A549 (cell line): ENCODE measurements at regions not wholly inside any gene's neighbourhood (a gene's known extent, or its start where the extent isn't known, plus 50 kb on each side); places are given as distances from the start of the nearest gene placed in this dataset.

Source experiments
- ATAC-seq, 2 experiments: fragments of 200-7000 bp in 1 of 2; fragments of >200 bp in 1 of 2; cut with Nextera tagmentation in 1 of 2; cut with Tn5 transposase in 1 of 2; 3 replicates each; pipeline versions ENCODE4 v1.8.0 to v1.9.1; 2018 to 2020; ENCODE audit warnings: mild to moderate bottlenecking in 1 of 2, moderate library complexity in 1 of 2
- CTCF ChIA-PET: fragments of 300-600 bp; sonication (Branson Sonifier 250); formaldehyde crosslinking; extraction: SDS; loops from one replicate; lab custom pipeline; 2021; ENCODE audit warnings: antibody characterized with exemption, inconsistent platforms; lab: Yijun Ruan, JAX
- POLR2A ChIA-PET: fragments of 350-600 bp; formaldehyde crosslinking; extraction: SDS; loops from one replicate; lab custom pipeline; 2021; ENCODE audit warnings: antibody characterized with exemption, inconsistent platforms; lab: Yijun Ruan, JAX
- DNase-seq, 2 experiments: peaks; one replicate each; pipeline versions ENCODE4 v3.0.0 to v3.0.0-alpha.2; 2011 to 2016; ENCODE audit warnings: low read depth in 1 of 2, low spot score in 1 of 2
- FAIRE-seq: peaks from 2 replicates; lab custom pipeline; 2011; peaks lifted over from hg19 to GRCh38; lab: Jason Lieb, UNC
- H3K27ac ChIP-seq, 2 experiments: fragments of >200 bp; sonication (Bioruptor Twin); formaldehyde crosslinking; 3 replicates each; pipeline ENCODE4 v1.5.1; 2016 to 2017
- H3K4me1 ChIP-seq: fragments of >200 bp; sonication (Bioruptor Twin); formaldehyde crosslinking; 3 replicates; pipeline ENCODE4 v1.6.1; 2016
- H3K4me2 ChIP-seq: fragments of >200 bp; sonication (Bioruptor Twin); formaldehyde crosslinking; 3 replicates; pipeline ENCODE4 v1.6.1; 2016
- H3K4me3 ChIP-seq: fragments of >200 bp; sonication (Bioruptor Twin); formaldehyde crosslinking; 3 replicates; pipeline ENCODE4 v1.5.1; 2016
- H3K9me3 ChIP-seq: fragments of >200 bp; sonication (Bioruptor Twin); formaldehyde crosslinking; 3 replicates; pipeline ENCODE4 v1.6.1; 2016
- CBX8 ChIP-seq: fragments of 200-600 bp; sonication (generic); IDR thresholded peaks from 2 replicates; pipeline ENCODE4 v1.6.1; 2016
- CEBPB ChIP-seq, 2 experiments: fragments of >200 bp in 1 of 2; sonication (Bioruptor Twin) in 1 of 2; formaldehyde crosslinking in 1 of 2; IDR thresholded peaks; 2 replicates each; pipeline ENCODE4 v1.6.1; 2012 to 2016
- CHD4 ChIP-seq: fragments of 200-600 bp; sonication (generic); IDR thresholded peaks from 2 replicates; pipeline ENCODE4 v1.6.1; 2016; ENCODE audit warnings: antibody characterized with exemption, mild to moderate bottlenecking, borderline replicate concordance
- EHF ChIP-seq: fragments of 250-450 bp; sonication (Bioruptor Pico); IDR thresholded peaks from 2 replicates; pipeline ENCODE4 v1.5.0; 2020; ENCODE audit warnings: mild to moderate bottlenecking
- EP300 ChIP-seq, 2 experiments: fragments of >200 bp; sonication (Bioruptor Twin); formaldehyde crosslinking; IDR thresholded peaks; 2 replicates in 1 of 2; 3 replicates in 1 of 2; pipeline ENCODE4 v1.6.1; 2016 to 2017
- FOSB ChIP-seq: fragments of 250-450 bp; sonication (Bioruptor Pico); IDR thresholded peaks from 2 replicates; pipeline ENCODE4 v1.5.0; 2020; ENCODE audit warnings: mild to moderate bottlenecking, moderate library complexity
- FOXS1 ChIP-seq: fragments of 250-450 bp; sonication (Bioruptor Pico); IDR thresholded peaks from 2 replicates; pipeline ENCODE4 v1.5.0; 2020; ENCODE audit warnings: mild to moderate bottlenecking, moderate library complexity
- GATA3 ChIP-seq: IDR thresholded peaks from 2 replicates; pipeline ENCODE4 v1.6.1; 2012; ENCODE audit warnings: borderline replicate concordance
- HDAC2 ChIP-seq: fragments of 200-600 bp; sonication (generic); IDR thresholded peaks from 2 replicates; pipeline ENCODE4 v1.6.1; 2016
- HEYL ChIP-seq: fragments of 250-450 bp; sonication (Bioruptor Pico); IDR thresholded peaks from 2 replicates; pipeline ENCODE4 v1.8.0; 2021; ENCODE audit warnings: mild to moderate bottlenecking, moderate library complexity
- HOXB13 ChIP-seq: fragments of 250-450 bp; sonication (Bioruptor Pico); IDR thresholded peaks from 2 replicates; pipeline ENCODE4 v1.5.0; 2020; ENCODE audit warnings: low read depth, mild to moderate bottlenecking, moderate library complexity
- JUNB ChIP-seq: fragments of >200 bp; sonication (Bioruptor Twin); formaldehyde crosslinking; IDR thresholded peaks from 2 replicates; pipeline ENCODE4 v1.6.1; 2016
- MAFK ChIP-seq: fragments of 450-650 bp; IDR thresholded peaks from 2 replicates; pipeline ENCODE4 v1.6.1; 2014; ENCODE audit not compliant: partially characterized antibody
- MAZ ChIP-seq: fragments of 150-350 bp; IDR thresholded peaks from 2 replicates; pipeline ENCODE4 v1.6.1; 2014; ENCODE audit warnings: antibody characterized with exemption, low read depth, low read length, borderline replicate concordance
- PHF8 ChIP-seq: fragments of 200-600 bp; sonication (generic); IDR thresholded peaks from 2 replicates; pipeline ENCODE4 v1.6.1; 2016; ENCODE audit warnings: low read depth, mild to moderate bottlenecking, antibody characterized with exemption, moderate library complexity, borderline replicate concordance
- POLR2AphosphoS2 ChIP-seq: conservative IDR thresholded peaks from 2 replicates; pipeline ENCODE4 v1.6.1; 2012; ENCODE audit warnings: low read length, improper control_type of control experiment, inconsistent platforms
- RARB ChIP-seq: fragments of 250-450 bp; sonication (Bioruptor Pico); IDR thresholded peaks from 2 replicates; pipeline ENCODE4 v1.8.0; 2021; ENCODE audit warnings: mild to moderate bottlenecking, moderate library complexity
- RNF2 ChIP-seq: fragments of 200-600 bp; sonication (generic); IDR thresholded peaks from 2 replicates; pipeline ENCODE4 v1.6.1; 2016; ENCODE audit warnings: low read depth, mild to moderate bottlenecking, antibody characterized with exemption, moderate library complexity, borderline replicate concordance
- SREBF2 ChIP-seq: fragments of 450-650 bp; IDR thresholded peaks from 2 replicates; pipeline ENCODE4 v1.6.1; 2014; ENCODE audit warnings: mild to moderate bottlenecking, moderate library complexity
- TP53 ChIP-seq: fragments of 250-450 bp; sonication (Bioruptor Pico); IDR thresholded peaks from 2 replicates; pipeline ENCODE4 v1.5.0; 2021; ENCODE audit warnings: mild to moderate bottlenecking, moderate library complexity
- ZFP36 ChIP-seq: fragments of 450-650 bp; IDR thresholded peaks from 2 replicates; pipeline ENCODE4 v1.6.1; 2014; ENCODE audit warnings: borderline replicate concordance; ENCODE audit not compliant: partially characterized antibody
- WGBS: methylation state at CpG from one replicate; pipeline ENCODE4 v1.1.6; 2017; ENCODE audit errors: missing lambda C conversion rate; 5-methylcytosine and 5-hydroxymethylcytosine counted together
- TF ChIP-seq, protein P1 (sequence below): fragments of 200-600 bp; sonication (generic); IDR thresholded peaks from 2 replicates; pipeline ENCODE4 v1.6.1; 2016; ENCODE audit warnings: antibody characterized with exemption, mild to moderate bottlenecking, moderate library complexity
- TF ChIP-seq, protein P2 (sequence below): fragments of 250-450 bp; sonication (Bioruptor Pico); IDR thresholded peaks from 2 replicates; pipeline ENCODE4 v1.5.0; 2021; ENCODE audit warnings: mild to moderate bottlenecking, moderate library complexity, borderline replicate concordance
- TF ChIP-seq, protein P3 (sequence below): fragments of >200 bp; sonication (Bioruptor Twin); formaldehyde crosslinking; IDR thresholded peaks from 3 replicates; pipeline ENCODE4 v1.6.1; 2016
- TF ChIP-seq, protein P4 (sequence below): fragments of 150-350 bp; IDR thresholded peaks from 2 replicates; pipeline ENCODE4 v1.6.1; 2014; ENCODE audit warnings: low read depth, mild to moderate bottlenecking, low read length

DNA sequence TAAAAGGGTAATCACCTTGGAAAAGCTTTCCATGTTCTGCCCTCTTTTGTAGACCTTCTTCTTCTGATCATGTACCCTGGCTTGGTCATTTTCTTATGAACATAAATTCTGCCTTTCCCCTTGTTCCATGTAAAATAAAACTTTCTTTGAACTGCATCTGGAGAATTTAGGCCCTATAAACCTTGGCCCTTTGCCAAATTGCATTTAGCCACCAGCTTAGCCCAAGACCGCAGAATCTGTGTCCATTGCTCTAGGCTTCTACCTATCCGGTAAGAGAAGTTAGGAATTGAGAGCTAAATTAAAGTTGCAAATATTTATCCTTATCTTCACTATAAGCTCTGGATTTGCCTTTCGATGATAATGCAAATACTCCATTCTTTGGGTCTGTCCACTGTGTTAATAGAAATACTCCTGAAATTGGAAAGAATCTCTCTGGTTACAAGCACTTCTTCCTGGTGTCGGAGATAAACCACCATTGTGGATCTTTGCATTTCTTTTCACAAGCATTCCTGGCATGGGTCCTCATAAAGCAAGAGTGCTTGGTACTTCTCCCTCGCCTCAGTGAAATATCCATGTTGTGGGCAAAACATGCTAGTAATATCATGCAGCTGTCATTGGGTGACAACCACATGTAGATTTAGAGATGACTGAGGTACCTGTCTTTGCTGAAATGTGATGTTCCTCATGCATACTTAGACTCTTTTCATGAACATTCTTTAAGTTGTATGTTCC is 698.0 kb upstream of the WWC1 start:
- WGBS = 88% methylated on average over 5 of the region's 5 CpGs
- CTCF ChIA-PET = interaction anchor here (0.6 to 1.9 kb wide), 4 partner anchors 17 to 634 kb away, joined by 3 to 6 read pairs (median 5); no protein-coding TSS in a partner anchor
- DNase-seq = no peak
- no peak for TF ChIP-seq CEBPB (IDR thresholded peaks at IDR 0.05)
- TF ChIP-seq HOXB13 = no peak
- TF ChIP-seq, protein P1, sequence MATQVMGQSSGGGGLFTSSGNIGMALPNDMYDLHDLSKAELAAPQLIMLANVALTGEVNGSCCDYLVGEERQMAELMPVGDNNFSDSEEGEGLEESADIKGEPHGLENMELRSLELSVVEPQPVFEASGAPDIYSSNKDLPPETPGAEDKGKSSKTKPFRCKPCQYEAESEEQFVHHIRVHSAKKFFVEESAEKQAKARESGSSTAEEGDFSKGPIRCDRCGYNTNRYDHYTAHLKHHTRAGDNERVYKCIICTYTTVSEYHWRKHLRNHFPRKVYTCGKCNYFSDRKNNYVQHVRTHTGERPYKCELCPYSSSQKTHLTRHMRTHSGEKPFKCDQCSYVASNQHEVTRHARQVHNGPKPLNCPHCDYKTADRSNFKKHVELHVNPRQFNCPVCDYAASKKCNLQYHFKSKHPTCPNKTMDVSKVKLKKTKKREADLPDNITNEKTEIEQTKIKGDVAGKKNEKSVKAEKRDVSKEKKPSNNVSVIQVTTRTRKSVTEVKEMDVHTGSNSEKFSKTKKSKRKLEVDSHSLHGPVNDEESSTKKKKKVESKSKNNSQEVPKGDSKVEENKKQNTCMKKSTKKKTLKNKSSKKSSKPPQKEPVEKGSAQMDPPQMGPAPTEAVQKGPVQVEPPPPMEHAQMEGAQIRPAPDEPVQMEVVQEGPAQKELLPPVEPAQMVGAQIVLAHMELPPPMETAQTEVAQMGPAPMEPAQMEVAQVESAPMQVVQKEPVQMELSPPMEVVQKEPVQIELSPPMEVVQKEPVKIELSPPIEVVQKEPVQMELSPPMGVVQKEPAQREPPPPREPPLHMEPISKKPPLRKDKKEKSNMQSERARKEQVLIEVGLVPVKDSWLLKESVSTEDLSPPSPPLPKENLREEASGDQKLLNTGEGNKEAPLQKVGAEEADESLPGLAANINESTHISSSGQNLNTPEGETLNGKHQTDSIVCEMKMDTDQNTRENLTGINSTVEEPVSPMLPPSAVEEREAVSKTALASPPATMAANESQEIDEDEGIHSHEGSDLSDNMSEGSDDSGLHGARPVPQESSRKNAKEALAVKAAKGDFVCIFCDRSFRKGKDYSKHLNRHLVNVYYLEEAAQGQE = no peak
- TF ChIP-seq ZFP36 = no peak
- TF ChIP-seq TP53 = no peak
- TF ChIP-seq HEYL (CRISPR knock-in tag) = no peak
- TF ChIP-seq, protein P2, sequence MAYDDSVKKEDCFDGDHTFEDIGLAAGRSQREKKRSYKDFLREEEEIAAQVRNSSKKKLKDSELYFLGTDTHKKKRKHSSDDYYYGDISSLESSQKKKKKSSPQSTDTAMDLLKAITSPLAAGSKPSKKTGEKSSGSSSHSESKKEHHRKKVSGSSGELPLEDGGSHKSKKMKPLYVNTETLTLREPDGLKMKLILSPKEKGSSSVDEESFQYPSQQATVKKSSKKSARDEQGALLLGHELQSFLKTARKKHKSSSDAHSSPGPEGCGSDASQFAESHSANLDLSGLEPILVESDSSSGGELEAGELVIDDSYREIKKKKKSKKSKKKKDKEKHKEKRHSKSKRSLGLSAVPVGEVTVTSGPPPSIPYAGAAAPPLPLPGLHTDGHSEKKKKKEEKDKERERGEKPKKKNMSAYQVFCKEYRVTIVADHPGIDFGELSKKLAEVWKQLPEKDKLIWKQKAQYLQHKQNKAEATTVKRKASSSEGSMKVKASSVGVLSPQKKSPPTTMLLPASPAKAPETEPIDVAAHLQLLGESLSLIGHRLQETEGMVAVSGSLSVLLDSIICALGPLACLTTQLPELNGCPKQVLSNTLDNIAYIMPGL (CRISPR knock-in tag) = no peak
- TF ChIP-seq, all 56 proteins: peak for 0
- ATAC-seq = no peak
- Histone ChIP-seq H3K9me3 (no peaks in the 10 kb centered on the region), H3K4me3 (no peak overlapping the region), H3K27ac (no peak overlapping the region), H3K4me2 (no peak overlapping the region), H3K4me1 (peaks cover 12% of the 10 kb centered on the region)
- FAIRE-seq = no peak
- POLR2A ChIA-PET = no interaction called here

DNA sequence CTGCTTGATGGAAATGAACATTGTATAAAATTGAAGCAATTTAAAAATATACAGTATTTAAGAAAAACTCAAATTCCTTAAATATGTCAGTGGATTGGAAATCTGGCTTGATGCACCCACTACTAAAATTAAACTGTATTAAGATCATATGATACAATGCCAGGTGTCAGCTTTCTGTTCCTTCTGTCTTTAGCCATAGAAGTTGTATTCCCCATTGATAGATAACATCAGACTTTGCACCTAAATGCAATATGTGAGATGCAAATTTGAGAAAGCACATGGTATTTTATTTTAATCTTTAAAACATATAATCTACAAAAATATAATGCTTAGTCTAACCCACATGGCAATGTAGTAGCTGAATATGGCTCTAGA is 697.4 kb upstream of the WWC1 start:
- FAIRE-seq = no peak

DNA sequence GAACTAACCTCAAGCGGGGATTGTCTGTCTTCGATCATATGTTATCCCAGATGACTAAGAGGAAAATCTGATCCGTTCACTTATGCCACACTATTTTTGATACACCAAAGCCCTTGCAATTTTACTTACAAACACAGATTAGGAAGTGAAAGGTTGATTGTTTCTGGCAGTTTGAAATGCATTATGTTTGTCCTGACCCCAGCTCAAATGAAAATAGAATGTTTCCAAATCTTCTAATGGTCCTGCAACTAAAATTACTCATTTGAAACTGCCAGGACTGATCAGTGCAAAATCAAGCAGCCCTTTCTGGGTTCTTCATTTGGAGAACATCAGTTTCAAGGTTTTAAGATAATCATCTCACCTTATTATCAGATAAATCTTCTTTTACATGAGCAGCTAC is 696.7 kb upstream of the WWC1 start:
- DNase-seq (no peak), ATAC-seq (no peak), FAIRE-seq (no peak)
- Histone ChIP-seq H3K4me2 (no peak overlapping the region), H3K9me3 (no peaks in the 10 kb centered on the region), H3K4me3 (no peak overlapping the region), H3K27ac (no peak overlapping the region), H3K4me1 (peaks cover 12% of the 10 kb centered on the region)
- POLR2A ChIA-PET = no interaction called here
- WGBS = 88% methylated on average over 3 of the region's 3 CpGs
- CTCF ChIA-PET = interaction anchor here (1.2 kb wide), 1 partner anchor 12 kb away, joined by 3 read pairs; no protein-coding TSS in a partner anchor
- TF ChIP-seq POLR2AphosphoS2 (no peak), CEBPB (IDR thresholded peaks at IDR 0.05) (no peak), RNF2 (no peak), EHF (CRISPR knock-in tag) (no peak), MAZ (no peak), PHF8 (no peak), JUNB (no peak), RARB (CRISPR knock-in tag) (no peak)
- TF ChIP-seq, protein P1 = no peak
- TF ChIP-seq, protein P3, sequence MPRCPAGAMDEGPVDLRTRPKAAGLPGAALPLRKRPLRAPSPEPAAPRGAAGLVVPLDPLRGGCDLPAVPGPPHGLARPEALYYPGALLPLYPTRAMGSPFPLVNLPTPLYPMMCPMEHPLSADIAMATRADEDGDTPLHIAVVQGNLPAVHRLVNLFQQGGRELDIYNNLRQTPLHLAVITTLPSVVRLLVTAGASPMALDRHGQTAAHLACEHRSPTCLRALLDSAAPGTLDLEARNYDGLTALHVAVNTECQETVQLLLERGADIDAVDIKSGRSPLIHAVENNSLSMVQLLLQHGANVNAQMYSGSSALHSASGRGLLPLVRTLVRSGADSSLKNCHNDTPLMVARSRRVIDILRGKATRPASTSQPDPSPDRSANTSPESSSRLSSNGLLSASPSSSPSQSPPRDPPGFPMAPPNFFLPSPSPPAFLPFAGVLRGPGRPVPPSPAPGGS = no peak

More for the DNA sequence above, 697.4 kb upstream of the WWC1 start:
- Histone ChIP-seq H3K27ac (no peak overlapping the region), H3K4me3 (no peak overlapping the region), H3K9me3 (no peaks in the 10 kb centered on the region), H3K4me2 (no peak overlapping the region), H3K4me1 (peaks cover 12% of the 10 kb centered on the region)
- no peak for ATAC-seq
- CTCF ChIA-PET = interaction anchor here (0.6 to 1.5 kb wide), 2 partner anchors 626 to 633 kb away, joined by 3 to 5 read pairs; no protein-coding TSS in a partner anchor
- DNase-seq = no peak
- POLR2A ChIA-PET = no interaction called here
- no peak for TF ChIP-seq TP53
- TF ChIP-seq FOXS1 = no peak
- TF ChIP-seq FOSB = no peak
- no peak for TF ChIP-seq GATA3
- no peak for TF ChIP-seq EP300 (IDR thresholded peaks at IDR 0.05)
- no peak for TF ChIP-seq CBX8
- no peak for TF ChIP-seq CEBPB (IDR thresholded peaks at IDR 0.05)
- no peak for TF ChIP-seq SREBF2
- TF ChIP-seq, protein P4, sequence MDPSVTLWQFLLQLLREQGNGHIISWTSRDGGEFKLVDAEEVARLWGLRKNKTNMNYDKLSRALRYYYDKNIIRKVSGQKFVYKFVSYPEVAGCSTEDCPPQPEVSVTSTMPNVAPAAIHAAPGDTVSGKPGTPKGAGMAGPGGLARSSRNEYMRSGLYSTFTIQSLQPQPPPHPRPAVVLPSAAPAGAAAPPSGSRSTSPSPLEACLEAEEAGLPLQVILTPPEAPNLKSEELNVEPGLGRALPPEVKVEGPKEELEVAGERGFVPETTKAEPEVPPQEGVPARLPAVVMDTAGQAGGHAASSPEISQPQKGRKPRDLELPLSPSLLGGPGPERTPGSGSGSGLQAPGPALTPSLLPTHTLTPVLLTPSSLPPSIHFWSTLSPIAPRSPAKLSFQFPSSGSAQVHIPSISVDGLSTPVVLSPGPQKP = no peak
- TF ChIP-seq MAFK = no peak
- TF ChIP-seq HDAC2 = no peak
- no peak for TF ChIP-seq CHD4
- no peak for TF ChIP-seq JUNB
